ENCODE measurements at regions not wholly inside any gene's neighbourhood (a gene's known extent, or its start where the extent isn't known, plus 50 kb on each side); places are given as distances from the start of the nearest gene placed in this dataset.

DNA sequence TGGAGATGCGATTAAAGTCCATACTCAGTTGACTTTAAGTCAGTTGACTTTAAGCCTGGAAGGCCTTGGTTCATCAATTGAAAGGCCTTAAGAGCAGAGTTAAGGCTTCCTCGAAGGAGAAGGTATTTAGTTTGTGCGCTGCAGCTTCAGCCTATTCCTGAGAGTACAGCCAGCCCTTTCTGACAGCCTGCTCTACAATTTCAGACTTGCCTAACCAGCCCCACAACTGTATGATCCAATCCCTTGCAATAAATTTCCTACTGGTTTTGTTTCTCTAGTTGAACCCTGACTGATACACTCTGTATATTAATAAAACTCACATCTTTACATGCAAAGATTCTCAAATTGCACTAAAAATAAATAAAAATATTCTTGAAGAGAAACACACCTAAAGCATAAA is 66.1 kb upstream of the RORA start:
- H3K79me2 ChIP-seq (ENCODE audit: control insufficient read depth, insufficient read depth, low read length), result no peaks in the 10 kb centered on the region
- H3K9me3 ChIP-seq (replicated peaks; ENCODE audit: control insufficient read depth, insufficient read depth, low read length), result no peaks in the 10 kb centered on the region
- no peak for TF ChIP-seq GATA2 (IDR thresholded peaks at IDR 0.05; ENCODE audit: insufficient read depth, insufficient read length, low read depth, low read length)
- TF ChIP-seq POLR2AphosphoS5 (IDR thresholded peaks at IDR 0.05; ENCODE audit: insufficient read depth, low read depth, low read length), result no peak
- no peak for TF ChIP-seq POLR2A (IDR thresholded peaks at IDR 0.05; ENCODE audit: low read depth, low read length)
- no peak for TF ChIP-seq MYC (IDR thresholded peaks at IDR 0.05; ENCODE audit: low read depth, low read length)
- no peak for TF ChIP-seq EZH2 (IDR thresholded peaks at IDR 0.05; ENCODE audit: borderline replicate concordance, low read depth, low read length, severe bottlenecking)
- TF ChIP-seq CTCF (IDR thresholded peaks at IDR 0.05; ENCODE audit: extremely low read depth in 1 of 2, insufficient read depth in 1 of 2, low read depth in 1 of 2, low read length in 2 of 2), result no peak
- H3K4me3 ChIP-seq (replicated peaks in 1 of 3; ENCODE audit: insufficient read depth in 1 of 3, low read depth in 1 of 3, low read length in 3 of 3), result no peak overlapping the region
- no peaks in the 10 kb centered on the region for H4K20me1 ChIP-seq (replicated peaks; ENCODE audit: control insufficient read depth, extremely low read depth, insufficient read depth, low read length)
- POLR2A ChIA-PET, result no interaction called here
- FAIRE-seq (no peak), DNase-seq (ENCODE audit: low read depth, low spot score) (no peak)
- no peak overlapping the region for H3K4me2 ChIP-seq (ENCODE audit: insufficient read depth, low read length)
- no peaks in the 10 kb centered on the region for H3K9me1 ChIP-seq (replicated peaks; ENCODE audit: control insufficient read depth, extremely low read depth, insufficient read depth, low read length)
- CTCF ChIA-PET, result no interaction called here
- no peak overlapping the region for H3K27ac ChIP-seq (ENCODE audit: insufficient read depth, low read depth, low read length)
- no TSS peak for BruUV-seq (replicated peaks)
- intact Hi-C loops (cut with micrococcal nuclease) (no loop called here), dilution Hi-C loops (cut with MboI; ENCODE audit: extremely low pct_ligation_motif_present, low sequenced_read_pairs) (no loop called here)
- no peaks in the 10 kb centered on the region for H3K4me1 ChIP-seq (ENCODE audit: control insufficient read depth, extremely low read depth, insufficient read depth, low read length)
- H3K36me3 ChIP-seq (ENCODE audit: control insufficient read depth in 2 of 2, extremely low read depth in 1 of 2, insufficient read depth in 2 of 2, low read length in 2 of 2), result no peaks in the 10 kb centered on the region
- no peak overlapping the region for H2AFZ ChIP-seq (ENCODE audit: low read depth, low read length)
- no peak overlapping the region for H3K9ac ChIP-seq (replicated peaks; ENCODE audit: extremely low read depth, insufficient read depth, low read length)
- no peaks in the 10 kb centered on the region for H3K27me3 ChIP-seq (ENCODE audit: control insufficient read depth in 2 of 2, insufficient read depth in 2 of 2, low read length in 2 of 2)

- intact Hi-C loops (cut with micrococcal nuclease) (no loop called here), dilution Hi-C loops (cut with MboI; ENCODE audit: extremely low pct_ligation_motif_present, low sequenced_read_pairs) (no loop called here)
- ChIA-PET POLR2A (no interaction called here), CTCF (interaction anchor here (1.4 kb wide), 1 partner anchor 551 kb away, joined by 5 read pairs; no protein-coding TSS in a partner anchor)
- DNase-seq (ENCODE audit: low read depth, low spot score), result no peak
- Histone ChIP-seq H3K27me3 (ENCODE audit: control insufficient read depth in 2 of 2, insufficient read depth in 2 of 2, low read length in 2 of 2) (no peaks in the 10 kb centered on the region), H3K4me1 (ENCODE audit: control insufficient read depth, extremely low read depth, insufficient read depth, low read length) (no peaks in the 10 kb centered on the region), H4K20me1 (replicated peaks; ENCODE audit: control insufficient read depth, extremely low read depth, insufficient read depth, low read length) (no peaks in the 10 kb centered on the region), H3K4me3 (replicated peaks in 1 of 3; ENCODE audit: insufficient read depth in 1 of 3, low read depth in 1 of 3, low read length in 3 of 3) (no peak overlapping the region), H3K9me1 (replicated peaks; ENCODE audit: control insufficient read depth, extremely low read depth, insufficient read depth, low read length) (no peaks in the 10 kb centered on the region), H3K79me2 (ENCODE audit: control insufficient read depth, insufficient read depth, low read length) (no peaks in the 10 kb centered on the region), H3K9me3 (replicated peaks; ENCODE audit: control insufficient read depth, insufficient read depth, low read length) (no peaks in the 10 kb centered on the region), H3K9ac (replicated peaks; ENCODE audit: extremely low read depth, insufficient read depth, low read length) (no peak overlapping the region), H3K4me2 (ENCODE audit: insufficient read depth, low read length) (no peak overlapping the region), H3K36me3 (ENCODE audit: control insufficient read depth in 2 of 2, extremely low read depth in 1 of 2, insufficient read depth in 2 of 2, low read length in 2 of 2) (no peaks in the 10 kb centered on the region), H3K27ac (ENCODE audit: insufficient read depth, low read depth, low read length) (no peak overlapping the region), H2AFZ (ENCODE audit: low read depth, low read length) (no peak overlapping the region)
- TF ChIP-seq EZH2 (IDR thresholded peaks at IDR 0.05; ENCODE audit: borderline replicate concordance, low read depth, low read length, severe bottlenecking) (no peak), CTCF (IDR thresholded peaks at IDR 0.05; ENCODE audit: extremely low read depth in 1 of 2, insufficient read depth in 1 of 2, low read depth in 1 of 2, low read length in 2 of 2) (no peak), POLR2AphosphoS5 (IDR thresholded peaks at IDR 0.05; ENCODE audit: insufficient read depth, low read depth, low read length) (no peak), GATA2 (IDR thresholded peaks at IDR 0.05; ENCODE audit: insufficient read depth, insufficient read length, low read depth, low read length) (no peak), FOS (IDR thresholded peaks at IDR 0.05; ENCODE audit: borderline replicate concordance, insufficient read depth, low read length) (no peak), MYC (IDR thresholded peaks at IDR 0.05; ENCODE audit: low read depth, low read length) (no peak), POLR2A (IDR thresholded peaks at IDR 0.05; ENCODE audit: low read depth, low read length) (no peak), JUN (IDR thresholded peaks at IDR 0.05; ENCODE audit: borderline replicate concordance, insufficient read depth, insufficient read length, low read depth) (no peak)
- TF ChIP-seq, protein P1, sequence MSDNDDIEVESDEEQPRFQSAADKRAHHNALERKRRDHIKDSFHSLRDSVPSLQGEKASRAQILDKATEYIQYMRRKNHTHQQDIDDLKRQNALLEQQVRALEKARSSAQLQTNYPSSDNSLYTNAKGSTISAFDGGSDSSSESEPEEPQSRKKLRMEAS (IDR thresholded peaks at IDR 0.05; ENCODE audit: insufficient read depth, insufficient read length), result no peak
- no TSS peak for BruUV-seq (replicated peaks)
- FAIRE-seq, result no peak
Measured at GRCh38 chr15:61282661-61283060, 53.6 kb upstream of the RORA start.
